ENCODE measurements at regions not wholly inside any gene's neighbourhood (a gene's known extent, or its start where the extent isn't known, plus 50 kb on each side); places are given as distances from the start of the nearest gene placed in this dataset.
A peak's percentile ranks its signal among the peaks of the same experiment; 100 is the strongest.

DNA sequence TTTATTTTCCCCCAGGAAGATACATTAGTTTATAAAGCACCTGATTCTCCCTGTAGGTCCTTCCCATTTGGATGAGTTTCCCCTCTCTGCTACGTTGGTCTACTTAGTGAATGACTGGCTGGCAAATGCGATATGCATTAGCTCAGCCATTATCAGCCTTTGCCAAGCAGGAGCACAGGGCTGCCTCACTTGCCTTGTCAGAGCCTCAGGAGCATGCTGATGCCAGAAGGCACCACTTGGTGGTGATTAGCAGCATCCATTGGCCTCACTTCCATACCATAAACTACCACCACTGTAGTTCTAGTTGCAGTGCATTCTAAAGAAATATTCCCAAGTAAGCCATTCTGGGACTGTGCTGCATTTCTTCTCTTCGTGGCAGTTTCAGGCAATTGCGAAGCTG lies 442.8 kb upstream of the CHST9 start:
- peak; percentile 3 for DNase-seq (ENCODE audit: low spot score)

DNA sequence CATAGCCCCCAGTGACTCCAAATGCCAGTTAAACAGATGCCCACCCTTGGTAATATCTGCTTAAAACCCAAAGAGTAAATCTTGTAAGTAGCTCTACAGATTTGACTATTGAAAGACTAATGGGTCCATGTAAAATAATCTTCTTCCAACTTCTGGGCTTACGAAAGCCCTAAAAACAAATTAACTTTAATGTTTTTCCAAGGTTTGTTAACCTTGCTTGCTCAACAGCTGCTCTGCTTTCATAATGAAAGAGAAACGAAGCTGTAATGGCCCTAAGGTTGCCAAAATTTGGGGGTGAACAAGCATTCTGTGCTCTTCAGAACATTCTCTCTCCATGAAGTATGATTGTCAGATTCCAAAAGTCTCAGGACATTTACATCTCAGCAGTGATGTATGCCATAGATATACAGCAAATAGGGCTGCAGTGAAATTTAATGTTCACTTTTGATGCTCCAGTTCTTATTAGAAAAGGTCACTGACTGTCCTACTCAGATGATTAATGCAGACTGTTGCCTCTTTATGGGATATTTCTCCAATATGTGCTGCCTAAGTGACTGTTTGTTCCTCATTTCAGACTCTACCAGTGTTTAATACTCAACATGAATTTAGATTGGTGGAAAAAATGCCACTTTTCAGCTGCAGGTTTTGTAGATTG lies 436.3 kb upstream of the CHST9 start:
- DNase-seq (ENCODE audit: low spot score): no peak

DNA sequence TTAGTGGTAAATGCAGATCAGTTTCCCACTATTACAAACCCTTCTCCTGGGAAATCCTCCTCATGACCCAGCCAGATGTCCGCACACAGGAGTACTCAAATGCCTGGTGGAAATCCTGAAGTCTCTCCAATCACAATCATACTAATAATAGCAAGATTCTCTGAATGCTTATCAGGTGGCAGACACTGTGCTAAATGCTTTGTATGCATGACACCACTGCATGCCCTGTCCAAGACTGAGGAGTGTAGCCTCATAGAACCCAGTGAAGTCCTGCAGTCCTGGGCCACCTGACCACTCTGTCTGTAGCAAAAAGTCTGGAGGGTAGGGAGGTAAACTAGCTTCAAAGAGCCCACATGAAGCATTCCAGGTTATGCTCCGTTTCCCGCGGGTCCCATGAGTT lies 434.8 kb upstream of the CHST9 start:
- DNase-seq (ENCODE audit: low spot score): no peak

DNA sequence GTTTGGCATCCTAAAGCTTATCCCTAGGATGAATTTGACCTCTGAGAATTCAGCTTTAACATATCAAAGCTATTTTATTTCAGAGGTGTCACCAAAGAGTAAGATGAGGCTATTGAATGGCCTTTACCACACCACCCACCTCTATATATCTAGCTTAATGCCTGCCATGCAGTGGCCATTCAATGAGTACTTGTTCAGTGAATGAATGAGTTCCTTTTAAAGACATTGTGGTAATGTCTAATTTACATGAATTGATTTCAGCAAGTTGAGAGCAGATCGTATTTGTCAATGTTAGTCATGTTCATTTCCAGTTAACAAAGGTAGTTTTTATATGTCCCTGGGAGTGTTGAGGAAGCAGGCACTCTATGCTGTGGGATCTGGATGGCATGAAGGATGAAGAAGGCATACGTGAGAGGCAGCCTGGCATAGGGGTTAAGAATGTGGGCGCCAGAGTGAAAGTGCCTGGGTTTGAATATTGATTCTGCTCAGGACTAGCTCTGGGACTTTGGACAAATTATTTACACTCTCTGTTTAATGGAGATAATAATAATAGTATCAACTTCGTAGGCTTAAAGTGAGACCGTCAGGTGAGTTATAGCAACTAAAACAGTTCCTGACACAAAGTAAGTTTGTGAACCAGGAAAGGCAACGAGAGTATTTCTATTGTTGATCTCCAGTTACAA lies 434.1 kb upstream of the CHST9 start:
- DNase-seq (ENCODE audit: low spot score): no peak

DNA sequence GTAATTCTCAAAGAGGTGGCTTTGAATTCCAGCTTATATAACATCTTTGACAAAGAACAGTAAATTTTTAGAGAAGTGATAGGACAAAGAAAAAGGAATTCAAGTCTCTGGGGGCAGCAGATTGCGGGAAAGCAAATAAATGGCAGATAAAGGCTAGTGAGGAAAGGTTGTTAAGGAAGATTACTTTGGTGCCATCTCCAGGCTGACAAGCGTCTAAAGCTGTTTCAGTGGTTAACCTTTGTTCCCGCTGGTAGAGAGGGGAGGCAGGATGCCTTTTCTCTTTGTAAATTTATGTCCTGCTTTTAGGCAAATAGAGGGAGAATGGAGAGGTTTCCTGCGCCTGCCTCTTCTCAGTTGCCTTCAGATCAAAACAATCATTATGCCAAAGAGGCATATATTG lies 431.2 kb upstream of the CHST9 start:
- no peak for DNase-seq (ENCODE audit: low spot score)

DNA sequence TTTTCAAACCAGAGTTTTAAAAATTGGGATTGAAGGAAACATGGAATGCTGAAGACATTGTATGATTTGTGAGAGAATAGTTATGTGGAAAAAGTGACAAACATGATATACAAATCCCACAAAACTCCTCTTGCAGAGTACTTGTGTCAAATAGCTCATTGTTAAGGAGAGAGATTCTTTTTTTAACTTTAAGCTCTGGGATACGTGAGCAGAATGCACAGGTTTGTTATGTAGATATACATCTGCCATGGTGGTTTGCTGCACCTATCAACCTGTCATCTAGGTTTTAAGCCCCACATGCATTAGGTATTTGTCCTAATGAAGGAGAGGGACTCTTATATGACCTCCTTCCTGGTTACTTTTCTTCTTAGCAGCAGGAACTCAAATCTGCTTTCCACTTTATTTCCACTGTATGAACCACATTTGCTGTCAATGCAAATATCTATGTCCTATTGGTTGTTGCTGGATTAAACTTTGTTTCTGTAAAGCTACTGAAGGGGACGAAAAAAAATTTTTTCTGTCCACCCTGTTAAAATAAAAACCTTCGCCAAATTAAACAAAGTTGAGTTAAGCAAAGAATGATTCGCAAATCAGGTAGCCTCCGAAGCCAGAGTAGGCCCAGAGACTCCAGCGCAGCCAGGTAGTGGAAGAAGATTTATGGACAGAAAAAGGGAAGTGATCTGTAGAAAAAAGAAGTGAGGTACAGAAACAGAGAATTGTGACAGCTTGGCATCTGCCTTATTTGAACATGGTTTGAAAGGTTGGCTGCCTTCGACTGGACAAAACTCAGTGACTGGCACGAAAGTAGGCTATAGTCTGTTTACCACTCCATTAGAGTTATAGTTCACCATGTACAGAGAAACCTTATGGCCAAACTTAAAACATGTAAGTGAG lies 430.1 kb upstream of the CHST9 start:
- no peak for DNase-seq (ENCODE audit: low spot score)

DNA sequence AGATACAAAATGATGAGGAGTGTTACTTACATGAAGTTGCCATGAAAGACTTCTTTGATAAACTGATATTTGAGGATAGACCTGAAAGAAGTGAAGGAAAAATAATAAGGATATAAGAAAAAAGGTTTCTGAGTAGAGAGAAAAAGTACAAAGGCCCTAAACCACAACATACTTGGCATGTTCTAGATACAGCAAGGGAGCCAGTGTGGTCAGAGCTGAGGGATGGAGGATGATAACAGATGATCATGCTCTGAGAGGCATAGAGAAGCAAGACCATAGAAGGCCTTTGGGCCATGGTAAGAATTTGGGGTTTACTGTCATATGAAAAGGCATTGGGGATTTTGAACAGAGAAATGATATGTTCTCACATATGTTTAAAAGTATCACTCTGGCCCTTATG lies 424.1 kb upstream of the CHST9 start:
- no peak for DNase-seq (ENCODE audit: low spot score)

DNA sequence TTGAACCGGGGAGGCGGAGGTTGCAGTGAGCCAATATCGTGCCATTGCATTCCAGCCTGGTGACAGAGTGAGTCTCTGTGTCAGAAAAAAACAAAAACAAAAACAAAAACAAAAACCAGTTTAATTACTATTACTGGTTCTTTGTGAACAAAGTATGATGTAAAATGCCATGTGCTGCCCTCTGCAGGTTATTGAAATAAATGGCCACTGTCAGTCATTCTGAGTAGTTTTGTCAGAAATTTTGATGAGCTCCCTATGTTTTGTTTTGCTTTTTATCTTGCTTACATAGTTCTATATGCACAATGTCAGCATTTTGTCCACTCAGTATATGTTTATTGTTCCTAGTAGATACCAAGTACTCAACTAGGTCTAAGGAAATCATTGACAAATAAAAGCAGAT lies 423.6 kb upstream of the CHST9 start:
- DNase-seq (ENCODE audit: low spot score): peak; percentile 9

DNA sequence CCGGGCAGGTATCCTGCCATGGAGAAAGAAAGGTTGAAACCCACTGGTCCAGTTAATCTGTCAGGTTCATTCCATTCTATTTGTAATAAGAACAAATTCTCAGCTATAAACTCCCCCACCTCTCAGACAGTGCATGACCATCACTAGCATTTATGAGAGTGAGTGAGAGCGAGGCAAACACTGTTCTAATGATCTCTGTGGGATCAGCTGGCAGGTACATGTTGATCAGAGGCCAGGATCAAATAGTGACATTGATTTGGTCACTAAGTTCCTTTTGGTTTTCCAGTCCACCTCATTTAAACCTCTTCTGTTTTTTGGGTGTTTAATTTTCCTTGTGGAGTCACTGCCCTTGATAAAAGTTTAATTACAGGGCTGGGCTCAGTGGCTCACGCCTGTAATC lies 423.1 kb upstream of the CHST9 start:
- no peak for DNase-seq (ENCODE audit: low spot score)

DNA sequence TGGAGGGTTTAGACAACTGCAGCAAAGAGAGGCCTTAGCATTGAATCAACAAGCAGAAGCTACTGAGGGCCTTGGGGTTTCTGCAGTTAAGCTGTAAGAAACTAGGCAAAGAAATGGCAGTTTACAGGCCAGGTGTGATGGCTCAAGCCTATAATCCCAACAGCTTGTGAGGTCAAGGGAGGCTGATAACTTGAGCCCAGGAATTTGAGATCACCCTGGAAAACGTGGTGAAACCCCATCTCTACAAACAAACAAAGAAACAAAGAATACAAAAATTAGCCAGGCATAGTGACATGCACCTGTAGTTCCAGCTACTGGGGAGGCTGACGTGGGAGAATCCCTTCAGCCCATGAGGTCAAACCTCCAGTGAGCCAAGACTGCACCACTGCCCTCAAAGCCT lies 421.6 kb upstream of the CHST9 start:
- no peak for DNase-seq (ENCODE audit: low spot score)

DNA sequence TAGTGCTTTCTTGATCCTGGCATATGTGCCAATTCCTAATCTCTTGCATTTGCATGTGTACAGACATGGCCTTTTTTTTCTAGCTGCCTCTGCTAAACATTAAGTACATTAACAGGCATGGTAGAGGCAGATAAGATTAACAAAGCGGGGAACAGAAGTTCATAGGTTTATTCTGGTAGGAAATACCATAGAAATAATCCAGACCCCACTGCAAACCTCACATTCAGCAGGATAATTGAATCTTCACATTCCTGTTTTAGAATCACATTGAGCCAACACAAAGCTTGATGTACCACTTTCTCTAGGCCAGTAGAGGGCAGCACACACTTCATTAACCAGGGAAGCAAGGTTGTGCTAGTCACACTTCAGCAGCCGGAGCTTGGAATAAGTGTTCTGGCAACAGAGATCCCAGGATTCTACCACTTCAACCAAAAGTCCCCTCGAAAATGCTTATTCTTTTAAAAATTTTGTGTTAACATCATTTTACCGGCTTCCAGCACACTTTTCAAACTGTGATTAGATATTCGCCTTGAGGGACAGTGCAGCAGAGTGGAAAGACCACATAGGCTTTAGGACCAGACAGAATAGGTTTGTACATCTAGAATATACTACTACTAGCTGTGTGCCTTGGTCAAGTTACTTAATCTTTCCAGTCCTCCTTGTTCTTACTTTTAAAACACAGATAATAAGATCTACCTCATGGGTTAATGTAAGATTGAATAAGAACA lies 420.2 kb upstream of the CHST9 start:
- peak; percentile 77 for DNase-seq (ENCODE audit: low spot score)

DNA sequence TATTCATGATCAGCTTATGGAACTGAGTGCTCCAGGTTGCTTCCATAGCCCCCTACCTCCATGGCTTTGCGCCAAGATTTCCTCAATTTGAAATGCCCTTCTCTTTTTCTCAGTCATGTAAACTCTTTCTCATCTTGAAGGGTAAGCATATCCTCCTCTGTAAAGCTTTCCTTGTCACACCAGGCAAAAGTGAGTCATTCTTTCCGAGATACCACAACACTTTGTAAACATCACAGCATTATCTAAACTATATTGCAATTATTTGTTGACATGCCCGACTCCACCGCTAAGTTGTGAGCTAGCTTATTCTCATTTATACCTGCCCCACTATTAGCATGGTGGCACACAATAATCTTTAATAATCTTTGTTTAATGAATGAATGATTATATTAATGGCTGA lies 419.5 kb upstream of the CHST9 start:
- DNase-seq (ENCODE audit: low spot score): peak; percentile 14

DNA sequence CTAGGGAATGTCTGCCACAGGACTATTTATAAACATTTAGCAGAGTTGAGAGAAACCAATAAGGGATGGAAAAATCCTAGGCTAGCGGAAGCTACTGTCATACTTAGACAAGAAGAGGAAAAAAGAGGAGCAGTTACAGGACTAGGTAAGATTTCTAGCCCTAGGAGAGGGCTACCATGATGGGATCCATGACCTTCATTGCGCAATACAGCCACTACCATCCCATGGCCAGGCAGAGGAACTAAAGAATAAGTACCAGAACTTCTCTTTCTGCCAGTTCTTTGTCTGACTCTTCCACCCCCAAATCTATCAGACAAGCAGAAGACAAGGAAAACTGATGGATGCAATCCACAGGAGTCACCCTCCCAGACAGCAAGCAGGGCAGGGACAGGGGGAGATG lies 417.0 kb upstream of the CHST9 start:
- no peak for DNase-seq (ENCODE audit: low spot score)

DNA sequence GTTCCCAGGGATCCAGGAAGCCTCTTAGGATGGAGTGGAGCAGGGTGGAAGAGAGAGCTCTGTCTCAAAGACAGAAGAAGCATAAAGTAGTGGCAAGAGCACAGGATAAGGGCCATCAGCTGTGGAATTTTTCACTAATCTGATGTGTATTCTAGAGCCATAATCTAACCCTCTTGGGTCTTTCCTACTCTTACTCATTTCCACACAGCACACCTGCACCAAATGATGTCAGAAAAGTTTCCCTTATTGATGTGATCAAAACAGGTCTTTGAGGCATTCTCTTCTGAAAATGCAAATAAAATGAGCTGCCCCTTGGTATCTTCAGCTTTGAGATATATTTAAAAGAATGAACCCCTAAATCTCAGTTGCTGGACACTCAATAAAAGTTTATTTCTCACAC lies 415.1 kb upstream of the CHST9 start:
- DNase-seq (ENCODE audit: low spot score): no peak

DNA sequence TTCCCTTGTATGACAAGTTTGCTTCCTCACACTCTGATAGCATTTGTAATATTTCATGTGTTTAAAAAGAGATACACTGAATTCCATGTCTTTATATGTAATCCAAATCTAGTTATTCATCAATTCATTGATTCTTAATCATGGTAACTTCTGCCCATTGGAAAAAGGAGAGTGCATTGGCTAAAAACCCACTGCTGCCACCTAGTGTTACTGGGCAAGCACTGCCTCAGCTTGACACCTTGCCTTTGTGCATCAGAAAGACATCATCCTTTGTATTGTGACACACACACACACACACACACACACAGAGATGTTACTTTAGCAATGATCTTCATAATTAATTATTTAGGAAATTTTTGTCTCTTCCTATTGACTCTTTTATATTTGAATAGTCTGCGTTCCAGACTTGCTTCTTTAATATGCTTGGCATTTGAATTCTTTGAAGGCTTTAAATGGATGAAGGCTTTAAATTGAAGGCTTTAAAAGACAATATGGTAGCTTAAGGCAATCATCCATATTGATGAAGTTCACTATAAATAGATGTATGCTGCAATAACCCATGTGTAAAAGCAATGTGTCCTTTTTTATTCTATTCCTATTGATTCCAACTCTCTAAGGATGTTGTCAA lies 414.2 kb upstream of the CHST9 start:
- DNase-seq (ENCODE audit: low spot score): peak; percentile 63

DNA sequence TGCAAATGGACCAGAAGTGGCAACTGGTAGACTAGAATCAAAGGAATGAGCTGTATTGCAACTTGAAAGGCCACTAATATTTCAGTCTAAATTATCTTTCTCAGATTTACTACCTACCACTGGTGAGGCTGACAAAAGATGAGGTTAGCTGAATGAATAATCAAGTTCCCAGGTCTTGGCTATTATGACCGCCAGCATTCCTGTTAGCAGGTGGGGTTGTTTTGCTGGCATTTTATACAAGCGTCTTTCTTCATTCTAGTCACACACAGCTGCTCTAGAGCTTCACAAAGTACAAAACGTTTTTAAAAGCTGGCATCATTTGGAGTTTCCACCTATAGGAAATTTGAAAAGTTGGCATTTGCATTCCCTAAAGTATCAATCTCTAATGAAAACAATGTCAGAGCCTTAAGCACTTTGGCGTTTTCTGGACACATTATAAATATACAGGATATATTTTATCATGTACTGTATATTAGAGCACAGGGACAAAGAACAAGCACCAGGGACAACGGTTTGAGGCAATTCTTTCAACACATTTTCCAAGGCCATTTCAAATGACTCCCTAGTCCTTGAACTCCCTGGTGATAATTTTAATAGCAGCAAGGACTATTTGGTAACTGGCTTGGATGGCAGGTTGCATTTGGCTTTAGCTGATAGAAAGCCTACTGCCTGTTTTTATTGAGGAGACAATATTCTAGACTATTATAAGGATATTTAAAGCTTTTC lies 410.2 kb upstream of the CHST9 start:
- DNase-seq (ENCODE audit: low spot score): no peak

DNA sequence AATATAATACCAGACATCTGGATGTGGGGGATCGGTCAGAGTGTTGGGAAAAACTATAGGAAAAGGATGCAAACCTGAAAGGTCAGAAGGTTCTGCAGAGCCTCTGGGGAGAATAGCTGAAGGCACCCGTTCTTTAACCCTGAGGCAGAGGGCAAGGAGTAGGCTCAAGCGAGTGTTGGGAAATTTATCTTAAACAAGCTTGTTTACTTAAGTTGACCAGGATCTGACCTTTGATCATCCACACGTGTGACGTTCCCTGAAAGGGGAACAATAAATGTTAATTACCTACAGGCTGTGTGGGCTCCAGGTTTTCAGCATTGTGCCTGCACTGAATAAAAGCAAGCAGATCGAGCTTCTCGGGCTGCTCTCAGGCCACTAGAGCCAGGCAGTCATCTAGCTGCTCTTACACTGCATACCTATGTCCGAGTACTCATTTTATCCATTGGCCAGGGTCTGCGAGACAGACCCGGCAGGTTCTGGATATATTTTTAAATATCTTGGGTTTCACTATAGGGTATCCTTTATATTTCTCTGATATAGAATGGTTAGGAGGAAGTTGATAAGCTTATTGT lies 400.6 kb upstream of the CHST9 start:
- DNase-seq (ENCODE audit: low spot score): no peak

DNA sequence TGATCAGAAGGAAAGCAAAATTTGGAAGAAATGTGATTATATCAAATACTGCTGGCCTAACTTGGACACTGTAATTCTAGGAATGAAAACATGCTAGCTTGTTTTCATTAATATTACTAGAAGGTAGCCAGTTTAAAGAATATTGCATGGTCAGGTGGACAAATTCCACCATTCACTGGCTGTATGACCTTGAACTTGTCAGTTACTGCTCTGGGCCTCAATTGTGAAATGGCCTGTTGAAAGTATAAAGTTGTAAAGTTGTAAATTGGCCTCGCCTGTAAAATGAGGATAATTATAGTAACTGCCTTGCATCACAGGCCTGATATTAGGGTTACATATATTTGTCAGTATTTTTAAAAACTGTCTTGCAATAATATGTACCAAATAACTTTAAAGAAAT lies 398.4 kb upstream of the CHST9 start:
- no peak for DNase-seq (ENCODE audit: low spot score)

DNA sequence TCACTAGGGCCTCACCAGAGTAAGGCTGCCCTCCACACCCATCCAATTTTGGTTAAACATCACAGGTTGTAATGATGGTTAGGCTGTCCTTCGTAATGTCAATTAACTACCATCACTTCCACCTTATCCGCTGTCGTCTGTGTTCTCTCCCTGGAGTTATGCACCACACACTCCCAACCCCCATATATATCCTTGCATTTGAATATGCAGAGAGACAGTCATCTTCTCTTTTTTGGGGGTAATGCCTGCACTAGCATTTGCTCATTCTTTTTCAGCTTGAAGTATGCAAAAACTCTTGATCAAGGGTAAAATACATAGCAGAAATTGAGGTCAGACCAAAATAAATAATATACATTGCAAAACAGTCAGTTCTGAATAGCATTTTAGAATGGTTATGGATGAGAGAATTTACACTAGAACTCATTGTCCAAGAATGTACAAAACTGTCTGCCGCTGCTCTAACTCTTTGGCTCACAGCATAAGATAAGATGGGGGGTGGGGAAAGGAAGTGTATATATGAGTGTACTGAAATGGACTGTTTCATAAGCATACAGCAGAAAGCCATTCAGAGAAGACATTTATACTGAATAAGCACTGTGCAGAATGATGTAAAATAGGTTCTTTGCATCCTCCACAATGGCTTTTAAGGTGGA lies 397.8 kb upstream of the CHST9 start:
- no peak for DNase-seq (ENCODE audit: low spot score)

DNA sequence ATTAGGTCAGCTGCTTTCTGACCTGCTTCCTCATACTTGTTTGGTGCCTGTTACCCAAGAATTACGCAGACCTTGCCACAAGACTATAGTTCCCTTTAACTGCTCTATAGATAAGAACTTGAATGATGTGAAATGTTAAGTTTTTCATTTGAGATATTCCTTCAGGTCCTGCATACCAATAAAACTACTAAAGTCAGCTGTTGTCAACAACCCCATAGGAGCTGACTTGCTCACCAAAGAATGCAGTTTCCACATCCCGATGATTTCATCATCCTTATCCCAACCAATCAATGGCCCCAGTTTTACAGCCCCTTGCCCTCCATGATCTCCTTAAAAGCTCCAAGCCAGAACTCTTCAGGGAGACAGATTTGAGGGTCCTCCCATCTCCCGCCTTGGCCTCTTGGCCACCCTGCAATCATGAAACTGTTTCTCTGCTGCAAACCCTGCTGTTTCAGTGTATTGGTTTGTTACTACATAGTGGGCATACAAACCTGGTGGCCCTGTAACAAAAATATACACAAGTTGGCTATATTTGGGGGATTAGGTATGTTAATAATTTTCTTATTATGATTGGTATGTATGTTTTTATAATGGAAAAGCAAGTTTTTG lies 396.3 kb upstream of the CHST9 start:
- DNase-seq (ENCODE audit: low spot score): no peak

Data from RKO (cell line).